HepG2 (cell line): ENCODE measurements at regions not wholly inside any gene's neighbourhood (a gene's known extent, or its start where the extent isn't known, plus 50 kb on each side); places are given as distances from the start of the nearest gene placed in this dataset.

ENCODE experiments used
- ATAC-seq: fragments of 200-7000 bp; cut with Tn5 transposase; 3 replicates; pipeline ENCODE4 v1.9.1; 2020; ENCODE audit warnings: mild to moderate bottlenecking, moderate library complexity
- BruUV-seq: library from RNA; stranded (reverse); fragments of 400-500 nt; replicated peaks from 2 replicates; lab custom pipeline; 2021; lab: Mats Ljungman, UMichigan
- CTCF ChIA-PET: fragments of 300-600 bp; formaldehyde crosslinking; extraction: SDS; loops from one replicate; lab custom pipeline; 2021; ENCODE audit warnings: low total read pairs, inconsistent platforms, low intra/inter-chr PET ratio; lab: Yijun Ruan, JAX
- POLR2A ChIA-PET: fragments of 350-600 bp; sonication (Branson Sonifier 250); formaldehyde crosslinking; loops from one replicate; lab custom pipeline; 2020; ENCODE audit warnings: antibody characterized with exemption, inconsistent platforms; lab: Yijun Ruan, JAX
- DNase-seq: peaks from one replicate; pipeline ENCODE4 v3.0.0-alpha.2; 2015; ENCODE audit warnings: low spot score
- FAIRE-seq: peaks from 3 replicates; lab custom pipeline; 2011; peaks lifted over from hg19 to GRCh38; lab: Jason Lieb, UNC
- H2AFZ ChIP-seq: one replicate; pipeline ENCODE4 v1.6.1; 2011; ENCODE audit warnings: low read length, inconsistent platforms
- H3K27ac ChIP-seq: fragments of 300-600 bp; 3 replicates; pipeline ENCODE4 v1.8.0; 2011; ENCODE audit warnings: mixed run types, mild to moderate bottlenecking, mixed read lengths, low read length, inconsistent platforms; ENCODE audit not compliant: insufficient read depth; ENCODE audit errors: extremely low read length
- H3K27me3 ChIP-seq, 2 experiments: fragments of 200-600 bp in 1 of 2; 2 replicates in 1 of 2; 3 replicates in 1 of 2; pipeline versions ENCODE4 v1.6.0 to v1.8.0; 2011; ENCODE audit warnings: low read length in 2 of 2, mild to moderate bottlenecking in 2 of 2, moderate library complexity in 2 of 2, inconsistent platforms in 1 of 2; ENCODE audit not compliant: insufficient read depth in 2 of 2, control insufficient read depth in 1 of 2
- H3K36me3 ChIP-seq, 2 experiments: fragments of 200-600 bp in 1 of 2; replicated peaks in 1 of 2; 2 replicates in 1 of 2; 3 replicates in 1 of 2; pipeline versions ENCODE4 v1.5.1 to v1.8.0; 2011; ENCODE audit warnings: low read length in 2 of 2, inconsistent platforms in 1 of 2; ENCODE audit not compliant: insufficient read depth in 2 of 2, control insufficient read depth in 1 of 2
- H3K4me1 ChIP-seq: 2 replicates; pipeline ENCODE4 v1.5.1; 2012; ENCODE audit warnings: low read length, inconsistent platforms; ENCODE audit not compliant: insufficient read depth
- H3K4me2 ChIP-seq: 2 replicates; pipeline ENCODE4 v1.6.0; 2011; ENCODE audit warnings: low read depth, low read length, inconsistent platforms
- H3K4me3 ChIP-seq, 3 experiments: fragments of 200-600 bp in 1 of 3; sonication (generic), shearing (Covaris generic) in 1 of 3; replicated peaks in 1 of 3; 2 replicates each; pipeline ENCODE4 v1.5.1; 2011 to 2016; ENCODE audit warnings: low read length in 3 of 3, inconsistent platforms in 2 of 3, low read depth in 2 of 3, mild to moderate bottlenecking in 2 of 3, control low read depth in 1 of 3, mixed read lengths in 1 of 3; ENCODE audit not compliant: insufficient read depth in 1 of 3
- H3K79me2 ChIP-seq: one replicate; pipeline ENCODE4 v1.6.1; 2011; ENCODE audit warnings: low read length, inconsistent platforms; ENCODE audit not compliant: insufficient read depth
- H3K9ac ChIP-seq: 2 replicates; pipeline ENCODE4 v1.6.0; 2011; ENCODE audit warnings: mild to moderate bottlenecking, low read depth, low read length, inconsistent platforms; ENCODE audit not compliant: insufficient read depth
- H3K9me3 ChIP-seq: 2 replicates; pipeline ENCODE4 v1.5.1; 2012; ENCODE audit warnings: mild to moderate bottlenecking, low read length
- H4K20me1 ChIP-seq: 2 replicates; pipeline ENCODE4 v1.6.0; 2011; ENCODE audit warnings: inconsistent platforms, mild to moderate bottlenecking, low read length, moderate library complexity; ENCODE audit not compliant: insufficient read depth
- CCDC6 ChIP-seq: sonication (generic); formaldehyde crosslinking; IDR thresholded peaks from 2 replicates; pipeline ENCODE4 v1.8.1; 2022; ENCODE audit warnings: mild to moderate bottlenecking, missing genetic modification reagents, moderate library complexity
- DNMT3B ChIP-seq: conservative IDR thresholded peaks from 2 replicates; pipeline ENCODE4 v1.6.1; 2016; ENCODE audit warnings: missing biosample characterization, control low read depth
- SAFB2 ChIP-seq: sonication (generic); formaldehyde crosslinking; IDR thresholded peaks from 2 replicates; pipeline ENCODE4 v1.5.1; 2020; ENCODE audit warnings: missing genetic modification reagents, low read depth, mild to moderate bottlenecking, borderline replicate concordance
- ZMYM3 ChIP-seq: sonication (generic); formaldehyde crosslinking; IDR thresholded peaks from 2 replicates; pipeline ENCODE4 v1.5.1; 2020; ENCODE audit warnings: mild to moderate bottlenecking, missing genetic modification reagents
- ZNF143 ChIP-seq: sonication (generic); formaldehyde crosslinking; IDR thresholded peaks from 2 replicates; pipeline ENCODE4 v1.4.0; 2020; ENCODE audit warnings: missing genetic modification reagents
- ZNF660 ChIP-seq: sonication (generic); formaldehyde crosslinking; IDR thresholded peaks from 2 replicates; pipeline ENCODE4 v1.5.1; 2020; ENCODE audit warnings: mild to moderate bottlenecking, low read depth, missing genetic modification reagents, borderline replicate concordance
- ZNF839 ChIP-seq: sonication (generic); formaldehyde crosslinking; IDR thresholded peaks from 2 replicates; pipeline ENCODE4 v1.4.0; 2020; ENCODE audit warnings: missing genetic modification reagents, mild to moderate bottlenecking, borderline replicate concordance
- WGBS: methylation state at CpG from one replicate; pipeline ENCODE4 v1.1.6; 2017; ENCODE audit warnings: low lambda C conversion rate; 5-methylcytosine and 5-hydroxymethylcytosine counted together
- in situ Hi-C: cut with HindIII; loops from 2 replicates; pipeline ENCODE4 v1.10.0; 2017; ENCODE audit warnings: low pct_unique_long_range_greater_than_20kb; ENCODE audit not compliant: extremely low pct_ligation_motif_present
- intact Hi-C: fragments of 100-400 bp; cut with micrococcal nuclease; formaldehyde crosslinking; loops from one replicate; pipeline ENCODE4 v1.10.0; 2022; ENCODE audit not compliant: unreplicated experiment

- 9% methylated on average over 3 of the region's 3 CpGs for WGBS
- in situ Hi-C loops: no loop called here
- CTCF ChIA-PET: no interaction called here
Measured at GRCh38 chr16:55401046-55401445, 77.0 kb downstream of the IRX6 start.

GRCh38 chr16:55403464-55403863 lies 75.5 kb upstream of the MMP2 start:
- peaks cover 0 to 4% of the 10 kb centered on the region in 2 experiments; a peak in 2 of 5 replicates for H3K27me3 ChIP-seq
- 0% methylated on average over 1 of the region's 1 CpG for WGBS
- no peaks in the 10 kb centered on the region for H3K4me1 ChIP-seq
- POLR2A ChIA-PET: no interaction called here
- no peaks in the 10 kb centered on the region for H3K9me3 ChIP-seq
- no peaks in the 10 kb centered on the region for H3K79me2 ChIP-seq
- no peak overlapping the region for H3K4me3 ChIP-seq
- H3K9ac ChIP-seq: no peak overlapping the region
- H4K20me1 ChIP-seq: no peaks in the 10 kb centered on the region
- no peak overlapping the region for H3K4me2 ChIP-seq
- no peak for TF ChIP-seq ZNF839 (CRISPR knock-in tag)
- no peaks in the 10 kb centered on the region for H3K36me3 ChIP-seq
- H3K27ac ChIP-seq: no peak overlapping the region
- DNase-seq (no peak), ATAC-seq (no peak), FAIRE-seq (no peak)
- CTCF ChIA-PET: no interaction called here
- intact Hi-C loops: no loop called here
- in situ Hi-C loops: no loop called here
- no TSS peak for BruUV-seq
- H2AFZ ChIP-seq: no peak overlapping the region

More at GRCh38 chr16:55401046-55401445, 77.0 kb downstream of the IRX6 start:
- no peaks in the 10 kb centered on the region for H3K4me1 ChIP-seq
- no peak overlapping the region for H3K4me3 ChIP-seq
- ATAC-seq: no peak
- no peak overlapping the region for H3K27ac ChIP-seq
- no peak overlapping the region for H3K4me2 ChIP-seq
- no peaks in the 10 kb centered on the region for H3K9me3 ChIP-seq
- no peaks in the 10 kb centered on the region for H4K20me1 ChIP-seq
- no peak overlapping the region for H2AFZ ChIP-seq
- TF ChIP-seq ZMYM3 (CRISPR knock-in tag) (no peak), ZNF660 (no peak), SAFB2 (CRISPR knock-in tag) (no peak), DNMT3B (CRISPR knock-in tag) (no peak), CCDC6 (CRISPR knock-in tag) (no peak), ZNF143 (CRISPR knock-in tag) (no peak)
- no peak overlapping the region for H3K9ac ChIP-seq
- BruUV-seq: no TSS peak
- POLR2A ChIA-PET: no interaction called here
- intact Hi-C loops: no loop called here
- no peak for DNase-seq
- H3K36me3 ChIP-seq: no peaks in the 10 kb centered on the region
- FAIRE-seq: no peak
- peaks cover 0 to 4% of the 10 kb centered on the region in 2 experiments; a peak in 1 of 5 replicates for H3K27me3 ChIP-seq
- no peaks in the 10 kb centered on the region for H3K79me2 ChIP-seq
